ENCODE measurements at regions not wholly inside any gene's neighbourhood (a gene's known extent, or its start where the extent isn't known, plus 50 kb on each side); places are given as distances from the start of the nearest gene placed in this dataset.

DNA sequence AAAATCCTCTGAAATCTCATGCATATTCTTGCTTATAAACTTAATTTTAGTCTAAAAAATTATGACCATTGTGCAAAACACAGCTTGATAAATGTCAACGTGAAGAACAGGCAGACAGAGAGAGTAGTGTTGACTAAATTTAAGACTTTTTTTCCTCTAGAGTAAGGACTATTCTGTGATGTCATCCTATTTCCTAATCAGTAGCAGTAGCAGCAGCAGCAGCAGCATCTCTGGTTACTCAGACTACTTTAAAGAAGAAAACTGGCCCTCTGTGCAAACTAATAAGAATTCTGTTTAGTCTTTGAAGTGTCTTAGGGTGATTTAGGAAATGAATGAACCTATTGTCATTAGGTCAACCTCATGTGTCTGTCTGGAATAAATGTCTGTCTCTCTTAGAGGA lies 403.0 kb downstream of the HINT1 start:
- TF ChIP-seq, protein P1, sequence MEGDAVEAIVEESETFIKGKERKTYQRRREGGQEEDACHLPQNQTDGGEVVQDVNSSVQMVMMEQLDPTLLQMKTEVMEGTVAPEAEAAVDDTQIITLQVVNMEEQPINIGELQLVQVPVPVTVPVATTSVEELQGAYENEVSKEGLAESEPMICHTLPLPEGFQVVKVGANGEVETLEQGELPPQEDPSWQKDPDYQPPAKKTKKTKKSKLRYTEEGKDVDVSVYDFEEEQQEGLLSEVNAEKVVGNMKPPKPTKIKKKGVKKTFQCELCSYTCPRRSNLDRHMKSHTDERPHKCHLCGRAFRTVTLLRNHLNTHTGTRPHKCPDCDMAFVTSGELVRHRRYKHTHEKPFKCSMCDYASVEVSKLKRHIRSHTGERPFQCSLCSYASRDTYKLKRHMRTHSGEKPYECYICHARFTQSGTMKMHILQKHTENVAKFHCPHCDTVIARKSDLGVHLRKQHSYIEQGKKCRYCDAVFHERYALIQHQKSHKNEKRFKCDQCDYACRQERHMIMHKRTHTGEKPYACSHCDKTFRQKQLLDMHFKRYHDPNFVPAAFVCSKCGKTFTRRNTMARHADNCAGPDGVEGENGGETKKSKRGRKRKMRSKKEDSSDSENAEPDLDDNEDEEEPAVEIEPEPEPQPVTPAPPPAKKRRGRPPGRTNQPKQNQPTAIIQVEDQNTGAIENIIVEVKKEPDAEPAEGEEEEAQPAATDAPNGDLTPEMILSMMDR (IDR thresholded peaks at IDR 0.05; ENCODE audit: control extremely low read depth in 1 of 3, insufficient read depth in 1 of 3, low read depth in 1 of 3, low read length in 3 of 3): no peak
- TF ChIP-seq POLR2A (IDR thresholded peaks at IDR 0.05; ENCODE audit: control extremely low read depth in 1 of 2, low read depth in 2 of 2, low read length in 2 of 2) (no peak), KDM4A (IDR thresholded peaks at IDR 0.05; ENCODE audit: low read depth, low read length, severe bottlenecking) (no peak)

Measured in H1 (cell line).